Stimulated activated naive CD4-positive, alpha-beta T cell (primary cell): ENCODE measurements at regions not wholly inside any gene's neighbourhood (a gene's known extent, or its start where the extent isn't known, plus 50 kb on each side); places are given as distances from the start of the nearest gene placed in this dataset.

Experiments
- DNase-seq, 6 experiments: peaks; one replicate each; lab custom pipeline; 2025; lab: John Stamatoyannopoulos, UW

GRCh38 chr13:57784633-57785032, 153.1 kb downstream of the PCDH17 start:
- DNase-seq: no peak

GRCh38 chr13:57787058-57787791, 155.7 kb downstream of the PCDH17 start:
- no peak for DNase-seq

- no peak for DNase-seq
Measured at GRCh38 chr13:57799624-57800023, 168.1 kb downstream of the PCDH17 start.

- DNase-seq: no peak
Measured at GRCh38 chr13:57813651-57814050, 182.1 kb downstream of the PCDH17 start.

GRCh38 chr13:57815600-57815999, 184.1 kb downstream of the PCDH17 start:
- DNase-seq: no peak

GRCh38 chr13:57820924-57821323, 189.4 kb downstream of the PCDH17 start:
- DNase-seq: no peak

- DNase-seq: no peak
Measured at GRCh38 chr13:57823704-57824103, 192.2 kb downstream of the PCDH17 start.

- DNase-seq: no peak
Measured at GRCh38 chr13:57824121-57824520, 192.6 kb downstream of the PCDH17 start.

- no peak for DNase-seq
Measured at GRCh38 chr13:57825066-57825465, 193.5 kb downstream of the PCDH17 start.

- no peak for DNase-seq
Measured at GRCh38 chr13:57829496-57829895, 198.0 kb downstream of the PCDH17 start.

- no peak for DNase-seq
Measured at GRCh38 chr13:57832187-57832586, 200.6 kb downstream of the PCDH17 start.

- no peak for DNase-seq
Measured at GRCh38 chr13:57837801-57838200, 206.3 kb downstream of the PCDH17 start.

- no peak for DNase-seq
Measured at GRCh38 chr13:57843521-57843920, 212.0 kb downstream of the PCDH17 start.

- DNase-seq: no peak
Measured at GRCh38 chr13:57846600-57847173, 215.1 kb downstream of the PCDH17 start.

GRCh38 chr13:57857945-57858344, 226.4 kb downstream of the PCDH17 start:
- DNase-seq: no peak

- no peak for DNase-seq
Measured at GRCh38 chr13:57858376-57858775, 226.8 kb downstream of the PCDH17 start.

GRCh38 chr13:57862879-57863278, 231.3 kb downstream of the PCDH17 start:
- DNase-seq: no peak

GRCh38 chr13:57865600-57866294, 234.2 kb downstream of the PCDH17 start:
- DNase-seq: no peak

GRCh38 chr13:57874530-57874929, 243.0 kb downstream of the PCDH17 start:
- no peak for DNase-seq

- no peak for DNase-seq
Measured at GRCh38 chr13:57877601-57878000, 246.1 kb downstream of the PCDH17 start.

GRCh38 chr13:57878291-57878690, 246.7 kb downstream of the PCDH17 start:
- DNase-seq: no peak

- no peak for DNase-seq
Measured at GRCh38 chr13:57897225-57897624, 265.7 kb downstream of the PCDH17 start.

GRCh38 chr13:57899096-57899495, 267.6 kb downstream of the PCDH17 start:
- no peak for DNase-seq
